HAP-1 (cell line): ENCODE measurements at regions not wholly inside any gene's neighbourhood (a gene's known extent, or its start where the extent isn't known, plus 50 kb on each side); places are given as distances from the start of the nearest gene placed in this dataset.
"Not testable (repeated sequence)": the region's sequence is repeated elsewhere in the genome, so short reads cannot be mapped to it uniquely, and the experiment has no call there.

Experiments used
- DNase-seq, 2 experiments: peaks; one replicate each; pipeline ENCODE4 v3.0.0-alpha.2; 2016 to 2020; ENCODE audit warnings: low spot score in 2 of 2
- H3K27me3 ChIP-seq: fragments of 250-450 bp; sonication (Bioruptor Pico); 2 replicates; pipeline ENCODE4 v1.5.1; 2020; ENCODE audit warnings: low read depth, mild to moderate bottlenecking, moderate library complexity
- H3K36me3 ChIP-seq: fragments of 250-450 bp; sonication (Bioruptor Pico); replicated peaks from 2 replicates; pipeline ENCODE4 v1.5.1; 2020; ENCODE audit warnings: mild to moderate bottlenecking
- H3K4me1 ChIP-seq: fragments of 250-450 bp; sonication (Bioruptor Pico); 2 replicates; pipeline ENCODE4 v1.5.1; 2020; ENCODE audit warnings: mild to moderate bottlenecking
- H3K4me3 ChIP-seq: fragments of 250-450 bp; sonication (Bioruptor Pico); 2 replicates; pipeline ENCODE4 v1.5.1; 2020; ENCODE audit warnings: mild to moderate bottlenecking, moderate library complexity
- H3K9me3 ChIP-seq: fragments of 250-450 bp; sonication (Bioruptor Pico); 2 replicates; pipeline ENCODE4 v1.5.1; 2020; ENCODE audit warnings: mild to moderate bottlenecking, moderate library complexity
- in situ Hi-C: fragments of 300-500 bp; cut with MboI; formaldehyde crosslinking; loops from 3 replicates; pipeline ENCODE4 v1.14.3; 2020; ENCODE audit warnings: low sequenced_read_pairs, inconsistent platforms, mixed read lengths

DNA sequence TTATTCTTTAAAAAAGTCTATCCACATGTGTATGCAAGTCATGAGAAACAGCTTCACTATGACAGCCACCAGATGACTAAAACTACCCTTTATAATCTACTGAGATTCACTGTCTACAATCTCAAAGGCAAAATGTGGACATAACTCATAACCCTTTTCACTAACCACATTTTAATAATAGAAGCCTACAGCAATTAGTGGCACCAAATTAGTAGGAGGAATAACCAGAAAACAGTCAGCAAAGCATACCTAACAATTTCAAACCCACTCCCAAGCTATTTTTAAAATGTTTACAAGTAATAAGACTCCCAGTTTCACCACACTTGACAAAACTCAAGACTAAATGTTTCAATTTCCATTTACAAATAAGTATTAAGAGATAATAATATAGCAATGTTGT is 442.9 kb downstream of the PTPRC start:
- H3K36me3 ChIP-seq, result no peaks in the 10 kb centered on the region
- in situ Hi-C loops, result no loop called here
- H3K4me3 ChIP-seq, result no peak overlapping the region
- no peaks in the 10 kb centered on the region for H3K9me3 ChIP-seq
- no peaks in the 10 kb centered on the region for H3K27me3 ChIP-seq
- no peaks in the 10 kb centered on the region for H3K4me1 ChIP-seq
- no peak for DNase-seq

DNA sequence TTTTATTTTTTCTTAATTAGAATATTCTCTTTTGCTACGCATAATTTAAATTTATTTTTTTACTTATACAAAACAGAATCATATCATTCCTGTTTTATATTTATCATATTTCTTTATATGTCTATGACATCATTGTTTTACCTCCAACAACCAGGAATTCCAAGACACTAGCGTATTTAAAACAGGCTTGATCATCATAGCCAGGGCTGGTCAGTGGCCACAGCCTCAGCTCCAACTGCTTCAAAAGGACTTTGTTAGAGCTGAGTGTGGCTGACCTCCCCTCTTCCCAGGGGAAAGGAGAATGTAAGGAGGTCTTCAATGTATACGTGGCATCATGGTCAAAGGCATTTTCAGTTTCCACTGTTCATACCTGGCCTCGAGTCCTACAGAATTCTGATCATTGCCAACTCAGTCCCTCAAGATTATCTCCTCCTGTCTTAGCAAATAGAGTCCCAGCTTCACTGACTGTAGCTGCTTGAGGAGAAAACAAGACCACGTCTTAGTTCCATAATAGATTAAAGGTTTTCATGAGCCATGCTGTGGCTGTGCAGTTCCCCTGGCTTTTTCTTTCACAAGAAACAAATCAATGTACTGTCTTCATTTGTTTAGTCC is 444.0 kb downstream of the PTPRC start:
- Histone ChIP-seq H3K27me3 (no peaks in the 10 kb centered on the region), H3K36me3 (no peaks in the 10 kb centered on the region), H3K9me3 (no peaks in the 10 kb centered on the region), H3K4me1 (no peaks in the 10 kb centered on the region), H3K4me3 (no peak overlapping the region)
- in situ Hi-C loops, result no loop called here
- no peak for DNase-seq

DNA sequence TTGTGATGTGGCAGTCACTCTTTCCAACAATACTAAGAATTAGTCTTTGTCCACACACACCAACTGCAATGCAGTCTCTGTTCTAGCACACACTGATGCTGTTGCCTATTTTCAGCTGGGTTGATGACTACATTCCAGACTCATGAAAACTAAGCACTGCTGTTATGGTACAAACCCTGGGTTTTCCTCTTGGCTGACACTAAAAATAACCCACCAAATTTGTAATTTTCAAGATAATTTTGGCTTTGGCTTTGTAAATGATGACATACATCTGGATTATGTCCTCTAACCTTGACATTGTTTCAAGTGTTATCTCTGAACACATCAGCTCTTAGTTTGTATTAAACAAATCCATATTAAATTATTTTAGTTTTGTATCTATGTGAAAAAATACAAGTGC is 444.8 kb downstream of the PTPRC start:
- Histone ChIP-seq H3K4me1 (no peaks in the 10 kb centered on the region), H3K9me3 (no peaks in the 10 kb centered on the region), H3K27me3 (no peaks in the 10 kb centered on the region), H3K36me3 (no peaks in the 10 kb centered on the region), H3K4me3 (no peak overlapping the region)
- in situ Hi-C loops, result no loop called here
- DNase-seq, result no peak

DNA sequence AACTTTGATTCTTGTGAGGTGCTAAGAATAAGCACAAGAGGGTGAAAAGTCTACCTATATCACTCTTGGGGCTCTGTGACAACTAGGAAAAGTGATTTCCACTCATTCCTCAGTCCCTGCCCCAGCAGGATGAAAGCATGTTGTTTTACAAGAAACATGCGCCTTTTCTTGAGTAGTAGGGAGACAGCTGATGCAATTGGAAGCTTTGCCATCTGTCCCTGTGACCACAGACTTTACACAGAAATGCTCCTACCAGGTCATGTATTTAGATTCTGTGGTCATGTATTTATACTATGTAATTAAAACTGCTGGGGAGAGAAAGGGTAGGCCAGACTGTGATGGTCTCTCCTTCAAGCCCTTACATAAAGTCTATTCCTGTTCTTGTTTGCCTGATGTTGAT is 445.5 kb downstream of the PTPRC start:
- DNase-seq, result no peak
- in situ Hi-C loops, result no loop called here
- Histone ChIP-seq H3K36me3 (no peaks in the 10 kb centered on the region), H3K4me3 (no peak overlapping the region), H3K4me1 (no peaks in the 10 kb centered on the region), H3K27me3 (no peaks in the 10 kb centered on the region), H3K9me3 (no peaks in the 10 kb centered on the region; the same call in 1 of the 2 replicates)

DNA sequence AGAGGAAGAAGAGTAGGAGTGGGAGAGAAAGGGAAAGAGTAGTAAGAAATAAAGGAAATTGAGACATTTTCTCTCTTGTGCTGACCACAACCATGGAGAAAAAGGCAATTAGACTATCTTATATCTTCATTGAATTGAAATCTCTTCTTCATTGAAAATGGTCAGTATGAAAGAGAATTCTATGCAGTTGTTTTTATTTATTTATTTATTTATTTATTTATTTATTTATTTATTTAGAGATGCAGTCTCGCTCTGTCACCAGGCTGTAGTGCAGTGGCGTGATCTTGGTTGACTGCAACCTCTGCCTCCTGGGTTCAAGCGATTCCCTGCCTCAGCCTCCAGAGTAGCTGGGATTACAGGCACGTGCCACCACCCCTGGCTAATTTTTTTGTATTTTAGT is 447.1 kb downstream of the PTPRC start:
- in situ Hi-C loops, result no loop called here
- Histone ChIP-seq H3K4me1 (no peaks in the 10 kb centered on the region), H3K4me3 (no peak overlapping the region), H3K27me3 (no peaks in the 10 kb centered on the region), H3K36me3 (no peaks in the 10 kb centered on the region), H3K9me3 (no peaks in the 10 kb centered on the region; the same call in 1 of the 2 replicates)
- DNase-seq, result no peak

DNA sequence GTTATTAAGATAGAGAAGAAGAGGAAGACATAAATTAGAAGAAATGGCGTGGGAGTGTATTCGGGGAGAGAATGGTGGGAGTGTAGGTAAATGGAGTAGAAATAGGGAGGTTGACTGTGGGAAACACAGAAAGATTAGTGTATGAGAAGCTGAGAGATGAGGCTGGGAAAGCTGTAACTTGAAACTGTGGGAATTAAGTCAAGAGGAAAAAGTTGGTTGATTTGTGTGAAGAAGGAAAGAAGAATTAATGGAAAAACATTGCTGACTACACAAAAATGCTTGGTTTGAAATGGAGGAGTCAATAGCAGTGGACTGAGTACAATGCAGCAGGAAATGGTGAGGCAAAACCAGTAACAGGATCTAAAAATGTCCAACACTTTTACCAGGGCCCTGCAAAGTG is 448.3 kb downstream of the PTPRC start:
- no peaks in the 10 kb centered on the region for H3K4me1 ChIP-seq
- H3K27me3 ChIP-seq, result no peaks in the 10 kb centered on the region
- no peak for DNase-seq
- no peaks in the 10 kb centered on the region for H3K36me3 ChIP-seq
- in situ Hi-C loops, result no loop called here
- no peaks in the 10 kb centered on the region; the same call in 1 of the 2 replicates for H3K9me3 ChIP-seq
- no peak overlapping the region for H3K4me3 ChIP-seq

DNA sequence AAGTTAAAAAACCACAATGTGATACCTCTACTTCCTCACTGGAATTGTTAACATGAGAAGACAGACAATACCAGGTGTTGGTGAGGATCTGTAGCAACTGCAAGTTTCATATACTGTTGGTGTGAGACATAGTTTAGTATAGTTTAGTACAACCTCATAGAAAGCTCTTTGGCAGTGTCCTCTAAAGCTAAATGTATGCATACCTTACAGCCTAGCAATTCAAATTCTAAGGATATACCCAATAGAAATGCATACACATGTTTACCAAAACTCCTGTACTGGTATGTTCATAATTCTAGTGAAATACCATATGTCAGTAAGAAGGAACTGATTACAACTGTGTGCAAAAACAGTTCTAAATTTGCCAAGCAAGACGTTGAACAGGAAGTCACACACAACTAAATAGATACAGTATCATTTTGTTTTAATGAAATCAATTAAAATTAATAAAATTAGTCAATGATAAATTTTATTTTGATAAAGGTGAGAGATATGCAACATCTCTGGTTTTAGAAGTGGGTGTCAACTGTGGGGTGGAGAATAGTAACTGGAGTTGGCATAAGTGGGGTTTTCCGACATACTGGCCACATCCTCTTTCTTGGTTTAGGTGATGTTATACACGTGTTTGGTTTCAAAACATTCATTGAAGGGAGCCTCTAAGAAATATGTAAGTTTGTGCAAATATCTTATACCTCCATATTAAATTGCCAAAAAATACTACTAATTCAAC is 450.7 kb downstream of the PTPRC start:
- Histone ChIP-seq H3K36me3 (no peaks in the 10 kb centered on the region), H3K4me3 (no peak overlapping the region), H3K27me3 (no peaks in the 10 kb centered on the region), H3K9me3 (no peaks in the 10 kb centered on the region; the same call in 1 of the 2 replicates), H3K4me1 (no peaks in the 10 kb centered on the region)
- no peak for DNase-seq
- in situ Hi-C loops, result no loop called here

DNA sequence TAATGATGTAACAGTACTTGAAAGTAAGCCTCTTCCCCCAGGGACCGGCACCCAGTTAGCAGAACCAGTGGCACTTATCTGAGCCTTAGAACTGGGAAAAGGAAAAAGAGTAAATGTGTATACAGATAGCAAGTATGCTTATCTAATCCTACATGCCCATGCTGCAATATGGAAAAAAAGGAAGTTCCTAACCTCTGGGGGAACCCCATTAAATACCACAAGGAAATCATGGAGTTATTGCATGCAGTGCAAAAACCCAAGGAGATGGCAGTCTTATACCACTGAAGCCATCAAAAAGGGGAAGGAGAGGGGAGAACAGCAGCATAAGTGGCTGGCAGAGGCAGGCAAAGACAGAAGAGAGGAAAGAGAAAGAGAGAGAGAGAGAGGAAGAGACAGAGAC is 456.8 kb downstream of the PTPRC start:
- H3K4me1 ChIP-seq, H3K27me3 ChIP-seq, H3K9me3 ChIP-seq, H3K36me3 ChIP-seq, DNase-seq, H3K4me3 ChIP-seq, in situ Hi-C loops: not testable (repeated sequence)

DNA sequence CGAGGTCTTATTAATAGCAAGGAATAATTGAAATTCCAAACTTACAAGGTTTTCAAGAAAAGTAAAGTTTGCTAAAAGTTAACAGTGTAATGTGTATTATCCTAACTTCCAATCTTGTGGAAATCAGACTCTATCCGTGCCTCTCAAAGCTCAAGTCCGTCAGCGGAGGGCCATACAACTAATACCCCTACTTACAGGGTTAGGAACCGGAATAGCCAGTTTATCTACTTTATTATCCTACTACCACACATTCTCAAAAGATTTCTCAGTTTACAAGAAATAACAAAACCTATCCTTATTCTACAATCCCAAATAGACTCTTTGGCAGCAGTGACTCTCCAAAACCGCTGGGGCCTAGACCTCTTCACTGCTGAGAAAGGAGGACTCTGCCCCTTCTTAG is 457.8 kb downstream of the PTPRC start:
- no peaks in the 10 kb centered on the region for H3K27me3 ChIP-seq
- no peak for DNase-seq
- in situ Hi-C loops, result no loop called here

DNA sequence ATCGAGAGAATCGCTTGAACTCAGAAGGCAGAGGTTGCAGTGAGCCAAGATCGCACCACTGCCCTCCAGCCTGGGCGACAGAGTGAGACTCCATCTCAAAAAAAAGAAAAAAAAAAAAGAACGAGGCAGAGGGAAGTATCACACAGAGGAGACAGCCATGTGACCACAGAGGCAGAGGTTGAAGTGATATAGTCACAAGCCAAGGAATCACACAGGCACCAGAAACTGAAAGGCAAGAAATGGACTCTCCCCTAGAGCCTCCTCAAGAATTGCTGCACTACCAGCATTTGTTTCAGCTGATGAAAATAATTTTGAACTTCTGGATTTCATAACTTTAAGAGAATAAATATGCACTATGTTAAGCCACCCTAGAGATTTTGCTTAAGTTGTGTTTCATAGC is 459.6 kb downstream of the PTPRC start:
- Histone ChIP-seq H3K9me3 (no peaks in the 10 kb centered on the region), H3K27me3 (no peaks in the 10 kb centered on the region), H3K4me1 (no peaks in the 10 kb centered on the region), H3K36me3 (no peaks in the 10 kb centered on the region), H3K4me3 (no peak overlapping the region)
- DNase-seq, result no peak
- in situ Hi-C loops, result no loop called here

More for the DNA sequence above, 457.8 kb downstream of the PTPRC start:
- Histone ChIP-seq H3K4me1 (no peaks in the 10 kb centered on the region), H3K36me3 (no peaks in the 10 kb centered on the region), H3K4me3 (no peak overlapping the region), H3K9me3 (no peaks in the 10 kb centered on the region)

DNA sequence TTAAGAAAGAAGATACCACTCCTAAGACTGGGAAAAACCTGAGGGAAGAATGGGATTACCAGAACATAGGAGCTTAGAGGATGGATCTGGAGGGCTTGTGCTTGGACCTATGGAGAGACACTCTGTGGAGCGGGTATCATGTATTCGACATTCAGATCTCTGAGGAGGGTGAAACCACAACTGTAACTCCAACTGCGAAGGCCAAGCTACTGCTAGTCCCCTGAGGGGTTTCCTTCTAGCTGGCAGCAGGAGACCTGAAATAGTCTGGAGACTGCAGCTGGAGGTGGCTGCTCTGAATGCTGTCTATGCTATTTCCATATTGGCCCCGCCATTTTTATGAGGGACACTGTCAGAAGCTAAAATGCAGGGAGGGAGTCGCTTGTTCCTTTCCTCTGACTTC is 462.3 kb downstream of the PTPRC start:
- H3K36me3 ChIP-seq, result no peaks in the 10 kb centered on the region
- H3K4me3 ChIP-seq, result no peak overlapping the region
- no peaks in the 10 kb centered on the region for H3K4me1 ChIP-seq
- H3K9me3 ChIP-seq, result peaks cover 3% of the 10 kb centered on the region; the same call in 1 of the 2 replicates
- in situ Hi-C loops, result no loop called here
- H3K27me3 ChIP-seq, result no peaks in the 10 kb centered on the region
- no peak for DNase-seq

DNA sequence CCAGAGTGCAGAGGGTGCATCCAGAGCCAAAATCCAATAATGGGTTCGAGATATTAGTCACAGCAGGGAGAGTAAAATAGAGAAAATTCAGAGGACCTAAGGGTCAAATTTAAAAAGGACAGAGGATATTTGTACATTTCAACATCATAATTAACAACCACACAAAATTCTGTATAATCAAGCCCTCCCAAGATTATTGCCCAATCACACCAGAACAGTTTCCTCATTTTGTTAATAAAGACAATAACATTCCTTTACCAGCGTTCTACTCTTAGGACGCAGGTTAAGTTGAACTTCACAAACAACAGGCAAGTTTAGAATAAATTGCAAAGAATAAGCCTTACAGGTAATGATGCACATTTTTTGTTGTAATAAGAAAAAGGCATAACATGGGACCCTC is 462.8 kb downstream of the PTPRC start:
- Histone ChIP-seq H3K4me1 (no peaks in the 10 kb centered on the region), H3K4me3 (no peak overlapping the region), H3K27me3 (no peaks in the 10 kb centered on the region), H3K9me3 (peaks cover 4% of the 10 kb centered on the region; the same call in 1 of the 2 replicates), H3K36me3 (no peaks in the 10 kb centered on the region)
- in situ Hi-C loops, result no loop called here
- DNase-seq, result no peak

DNA sequence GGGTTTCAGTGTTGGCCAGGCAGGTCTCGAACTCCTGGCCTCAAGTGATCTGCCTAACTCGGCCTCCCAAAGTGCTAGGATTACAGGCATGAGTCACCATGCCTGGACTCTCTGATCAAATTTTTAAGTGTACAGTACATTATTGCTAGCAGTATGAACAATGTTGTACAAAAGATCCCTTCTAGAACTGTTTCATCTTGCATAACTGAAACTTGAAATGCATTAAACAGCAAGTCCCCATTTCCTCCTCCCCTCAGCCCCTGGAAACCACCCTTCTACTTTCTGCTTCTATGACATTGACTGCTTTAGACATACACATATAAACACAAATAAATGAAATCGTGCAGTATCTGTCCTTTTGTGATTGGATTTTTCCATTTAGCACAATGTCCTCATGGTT is 463.4 kb downstream of the PTPRC start:
- H3K27me3 ChIP-seq, result no peaks in the 10 kb centered on the region
- H3K9me3 ChIP-seq, result peaks cover 4% of the 10 kb centered on the region; the same call in 1 of the 2 replicates
- no peak for DNase-seq
- in situ Hi-C loops, result no loop called here
- no peaks in the 10 kb centered on the region for H3K36me3 ChIP-seq
- no peak overlapping the region for H3K4me3 ChIP-seq
- no peaks in the 10 kb centered on the region for H3K4me1 ChIP-seq

DNA sequence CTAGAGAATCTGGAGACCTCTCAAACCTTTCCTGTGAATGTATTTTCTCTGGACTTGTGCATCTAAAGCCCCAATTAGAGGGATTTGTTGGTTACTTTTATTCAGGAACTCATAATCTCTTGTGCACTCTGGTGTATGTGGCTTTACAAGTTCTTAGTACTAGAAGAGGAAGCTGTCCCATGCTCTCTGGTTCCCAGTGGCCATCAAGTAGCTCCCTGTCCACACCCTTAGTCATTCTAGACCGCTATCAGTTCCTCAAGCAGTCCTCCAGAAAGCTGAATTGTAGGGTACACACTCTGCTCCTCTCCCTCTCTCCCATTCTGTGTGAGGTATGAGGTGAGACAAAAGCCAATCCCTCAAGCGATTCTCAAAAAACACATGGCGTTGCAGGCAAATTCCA is 470.3 kb downstream of the PTPRC start:
- Histone ChIP-seq H3K4me3 (no peak overlapping the region), H3K36me3 (no peaks in the 10 kb centered on the region), H3K4me1 (no peaks in the 10 kb centered on the region), H3K27me3 (no peaks in the 10 kb centered on the region), H3K9me3 (peaks cover 4% of the 10 kb centered on the region; the same call in 1 of the 2 replicates)
- in situ Hi-C loops, result no loop called here
- DNase-seq, result no peak
